ENCODE measurements at regions not wholly inside any gene's neighbourhood (a gene's known extent, or its start where the extent isn't known, plus 50 kb on each side); places are given as distances from the start of the nearest gene placed in this dataset.
"Not testable (repeated sequence)": the region's sequence is repeated elsewhere in the genome, so short reads cannot be mapped to it uniquely, and the experiment has no call there.

DNA sequence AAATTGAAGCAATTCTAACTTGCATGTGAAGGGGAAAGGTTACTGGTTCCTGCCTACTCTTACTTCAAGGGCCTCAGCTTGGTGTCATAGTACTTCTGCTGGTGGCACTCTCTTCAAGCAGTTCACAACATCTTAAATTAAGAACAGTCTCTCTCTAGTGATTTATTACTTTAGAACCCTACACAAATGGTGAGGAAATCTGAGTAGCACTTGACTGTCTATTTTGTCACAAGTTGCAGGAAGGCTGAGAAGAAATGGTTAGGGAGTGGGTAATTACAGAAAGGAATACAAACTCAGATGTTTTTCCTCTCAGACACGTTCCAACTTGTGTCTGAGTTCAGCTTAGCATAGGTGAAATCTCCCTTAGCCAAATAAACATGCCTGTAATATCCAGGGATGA is 242.3 kb upstream of the GRIA3 start:
- Mint-ChIP-seq H3K27me3 (ENCODE audit: low read depth) (no peaks in the 10 kb centered on the region), H3K4me1 (no peaks in the 10 kb centered on the region), H3K36me3 (ENCODE audit: low read depth) (no peaks in the 10 kb centered on the region), H3K27ac (ENCODE audit: unreplicated experiment) (no peak overlapping the region), H3K9me3 (peaks cover 12% of the 10 kb centered on the region), H3K4me3 (no peak overlapping the region)
- no peak for DNase-seq (ENCODE audit: low read depth, low spot score)
- TF ChIP-seq, protein P1, sequence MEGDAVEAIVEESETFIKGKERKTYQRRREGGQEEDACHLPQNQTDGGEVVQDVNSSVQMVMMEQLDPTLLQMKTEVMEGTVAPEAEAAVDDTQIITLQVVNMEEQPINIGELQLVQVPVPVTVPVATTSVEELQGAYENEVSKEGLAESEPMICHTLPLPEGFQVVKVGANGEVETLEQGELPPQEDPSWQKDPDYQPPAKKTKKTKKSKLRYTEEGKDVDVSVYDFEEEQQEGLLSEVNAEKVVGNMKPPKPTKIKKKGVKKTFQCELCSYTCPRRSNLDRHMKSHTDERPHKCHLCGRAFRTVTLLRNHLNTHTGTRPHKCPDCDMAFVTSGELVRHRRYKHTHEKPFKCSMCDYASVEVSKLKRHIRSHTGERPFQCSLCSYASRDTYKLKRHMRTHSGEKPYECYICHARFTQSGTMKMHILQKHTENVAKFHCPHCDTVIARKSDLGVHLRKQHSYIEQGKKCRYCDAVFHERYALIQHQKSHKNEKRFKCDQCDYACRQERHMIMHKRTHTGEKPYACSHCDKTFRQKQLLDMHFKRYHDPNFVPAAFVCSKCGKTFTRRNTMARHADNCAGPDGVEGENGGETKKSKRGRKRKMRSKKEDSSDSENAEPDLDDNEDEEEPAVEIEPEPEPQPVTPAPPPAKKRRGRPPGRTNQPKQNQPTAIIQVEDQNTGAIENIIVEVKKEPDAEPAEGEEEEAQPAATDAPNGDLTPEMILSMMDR (conservative IDR thresholded peaks at IDR 0.05), result no peak

DNA sequence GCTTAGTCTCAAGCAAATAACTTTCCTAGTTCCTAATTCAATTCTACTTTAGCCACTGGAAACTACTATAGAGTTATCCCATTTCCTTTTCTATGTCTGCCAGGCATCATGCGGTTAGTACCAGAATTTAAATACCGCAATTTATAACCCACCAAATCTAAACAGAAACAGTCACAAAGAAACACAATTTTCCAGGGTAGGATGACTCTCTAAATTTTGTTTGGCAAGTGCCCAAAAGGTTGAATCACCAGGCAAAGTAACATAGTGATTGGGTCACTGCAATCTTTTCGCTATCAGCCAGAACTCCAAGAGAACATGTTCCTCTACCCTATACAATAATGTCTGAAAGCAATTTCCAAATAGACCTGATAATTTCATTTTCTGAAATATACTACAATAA is 240.2 kb upstream of the GRIA3 start:
- Mint-ChIP-seq H3K27ac (ENCODE audit: unreplicated experiment) (no peak overlapping the region), H3K36me3 (ENCODE audit: low read depth) (no peaks in the 10 kb centered on the region), H3K4me3 (no peak overlapping the region), H3K9me3 (peaks cover 5% of the 10 kb centered on the region), H3K27me3 (ENCODE audit: low read depth) (no peaks in the 10 kb centered on the region), H3K4me1 (no peaks in the 10 kb centered on the region)
- TF ChIP-seq, protein P1 (conservative IDR thresholded peaks at IDR 0.05), result no peak
- no peak for DNase-seq (ENCODE audit: low read depth, low spot score)

DNA sequence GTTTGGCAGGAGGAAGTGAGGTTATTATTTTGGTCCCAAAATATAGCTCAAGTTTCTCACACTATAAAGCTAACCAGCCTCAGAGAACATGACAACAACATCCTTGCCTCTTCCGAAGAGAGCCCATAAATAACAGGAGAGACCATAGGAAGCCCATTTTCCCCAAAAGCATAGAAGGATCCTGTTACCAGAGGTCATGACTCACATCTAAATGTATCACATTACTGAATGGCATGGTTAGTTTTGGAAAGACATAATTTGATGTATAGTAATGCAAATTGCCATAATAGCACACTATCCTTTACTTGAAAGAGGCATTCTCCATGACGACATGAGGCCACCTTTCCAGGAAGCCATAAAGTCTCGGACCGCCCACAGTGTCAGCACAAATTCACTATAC is 238.8 kb upstream of the GRIA3 start:
- no peaks in the 10 kb centered on the region for H3K27me3 Mint-ChIP-seq (ENCODE audit: low read depth)
- H3K27ac Mint-ChIP-seq (ENCODE audit: unreplicated experiment), result no peak overlapping the region
- no peaks in the 10 kb centered on the region for H3K36me3 Mint-ChIP-seq (ENCODE audit: low read depth)
- H3K4me1 Mint-ChIP-seq, result no peaks in the 10 kb centered on the region
- no peak for DNase-seq (ENCODE audit: low read depth, low spot score)
- H3K9me3 Mint-ChIP-seq, result peaks cover 13% of the 10 kb centered on the region
- H3K4me3 Mint-ChIP-seq, result no peak overlapping the region
- TF ChIP-seq, protein P1 (conservative IDR thresholded peaks at IDR 0.05), result no peak

GRCh38 chrX:122972604-122973003 is 211.5 kb upstream of the GRIA3 start:
- TF ChIP-seq, protein P1 (conservative IDR thresholded peaks at IDR 0.05), result no peak
- H3K27ac Mint-ChIP-seq (ENCODE audit: unreplicated experiment), result no peak overlapping the region
- DNase-seq (ENCODE audit: low read depth, low spot score), result no peak
- H3K36me3 Mint-ChIP-seq (ENCODE audit: low read depth), result no peaks in the 10 kb centered on the region
- no peaks in the 10 kb centered on the region for H3K27me3 Mint-ChIP-seq (ENCODE audit: low read depth)
- H3K4me1 Mint-ChIP-seq, result no peaks in the 10 kb centered on the region
- H3K9me3 Mint-ChIP-seq, result peaks cover 16% of the 10 kb centered on the region
- H3K4me3 Mint-ChIP-seq, result no peak overlapping the region

DNA sequence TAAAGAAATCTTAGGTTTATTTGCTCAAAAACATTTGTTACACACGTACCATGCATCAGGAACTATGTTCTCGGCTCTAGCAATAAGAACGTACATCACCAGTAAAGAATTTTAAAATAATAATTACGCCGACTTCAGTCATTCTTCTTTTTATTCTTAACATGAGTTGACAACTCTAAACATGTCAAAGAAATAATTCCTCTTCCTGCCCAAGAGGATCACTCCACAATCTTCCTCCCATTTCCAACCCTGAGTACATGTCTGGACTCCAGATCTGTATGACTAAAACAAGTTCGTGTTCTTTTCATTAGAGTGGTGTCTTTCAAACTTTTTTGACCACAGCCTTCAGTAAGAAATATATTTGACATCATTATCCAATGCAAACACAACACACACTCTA is 201.6 kb upstream of the GRIA3 start:
- H3K27me3 Mint-ChIP-seq (ENCODE audit: low read depth), result no peaks in the 10 kb centered on the region
- H3K27ac Mint-ChIP-seq (ENCODE audit: unreplicated experiment), result no peak overlapping the region
- no peaks in the 10 kb centered on the region for H3K36me3 Mint-ChIP-seq (ENCODE audit: low read depth)
- no peak overlapping the region for H3K4me3 Mint-ChIP-seq
- H3K9me3 Mint-ChIP-seq, result peaks cover 17% of the 10 kb centered on the region
- TF ChIP-seq, protein P1 (conservative IDR thresholded peaks at IDR 0.05), result no peak
- H3K4me1 Mint-ChIP-seq, result no peaks in the 10 kb centered on the region
- no peak for DNase-seq (ENCODE audit: low read depth, low spot score)

DNA sequence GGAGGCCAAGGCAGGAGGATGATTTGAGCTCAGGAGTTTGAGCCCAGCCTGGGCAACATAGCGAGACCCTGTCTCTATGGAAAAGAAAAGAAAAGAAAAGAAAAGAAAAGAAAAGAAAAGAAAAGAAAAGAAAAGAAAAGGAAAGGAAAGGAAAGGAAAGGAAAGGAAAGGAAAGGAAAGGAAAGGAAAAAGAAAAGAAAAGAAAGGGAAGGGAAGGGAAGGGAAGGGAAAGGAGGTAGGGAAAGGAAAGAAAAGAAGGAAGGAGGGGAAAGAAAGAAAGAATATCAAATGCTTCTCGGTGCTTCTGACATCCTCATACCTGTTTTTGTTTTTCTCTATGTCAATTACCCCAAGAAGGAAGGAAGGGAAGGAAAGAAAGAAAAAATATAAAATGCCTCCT is 181.2 kb upstream of the GRIA3 start:
- not testable (repeated sequence) for H3K36me3 Mint-ChIP-seq (ENCODE audit: low read depth); H3K27me3 Mint-ChIP-seq (ENCODE audit: low read depth); DNase-seq (ENCODE audit: low read depth, low spot score); H3K4me1 Mint-ChIP-seq; H3K27ac Mint-ChIP-seq (ENCODE audit: unreplicated experiment); H3K4me3 Mint-ChIP-seq
- H3K9me3 Mint-ChIP-seq, result peaks cover 13% of the 10 kb centered on the region

Data from neural crest cell (in vitro differentiated cells).